Brain microvascular endothelial cell (primary cell): ENCODE measurements at regions not wholly inside any gene's neighbourhood (a gene's known extent, or its start where the extent isn't known, plus 50 kb on each side); places are given as distances from the start of the nearest gene placed in this dataset.

Source experiments
- DNase-seq: peaks from one replicate; pipeline ENCODE4 v3.0.0-alpha.2; 2020
- H3K27ac ChIP-seq: fragments of 250-450 bp; sonication (Bioruptor Pico); 2 replicates; pipeline ENCODE4 v1.5.1; 2020; ENCODE audit warnings: mild to moderate bottlenecking, moderate library complexity
- H3K27me3 ChIP-seq: fragments of 250-450 bp; sonication (Bioruptor Pico); replicated peaks from 2 replicates; pipeline ENCODE4 v1.5.1; 2020; ENCODE audit warnings: mild to moderate bottlenecking
- H3K36me3 ChIP-seq: fragments of 250-450 bp; sonication (Bioruptor Pico); replicated peaks from 2 replicates; pipeline ENCODE4 v1.5.1; 2020; ENCODE audit warnings: mild to moderate bottlenecking
- H3K4me3 ChIP-seq: 2 replicates; pipeline ENCODE4 v1.5.1; 2011; ENCODE audit warnings: low read depth, mild to moderate bottlenecking, control low read depth, low read length, moderate library complexity
- in situ Hi-C: cut with HindIII; loops from 2 replicates; pipeline ENCODE4 v1.10.0; 2017; ENCODE audit warnings: low sequenced_read_pairs, low pct_ligation_motif_present
- TF ChIP-seq, protein P1 (sequence below): IDR thresholded peaks from 2 replicates; pipeline ENCODE4 v1.5.1; 2011; ENCODE audit warnings: low read depth, mild to moderate bottlenecking, moderate library complexity, low read length, control low read depth, inconsistent platforms; ENCODE audit errors: missing control alignments

- Histone ChIP-seq H3K36me3 (no peaks in the 10 kb centered on the region), H3K27me3 (no peaks in the 10 kb centered on the region), H3K4me3 (no peak overlapping the region), H3K27ac (no peak overlapping the region)
- TF ChIP-seq, protein P1, sequence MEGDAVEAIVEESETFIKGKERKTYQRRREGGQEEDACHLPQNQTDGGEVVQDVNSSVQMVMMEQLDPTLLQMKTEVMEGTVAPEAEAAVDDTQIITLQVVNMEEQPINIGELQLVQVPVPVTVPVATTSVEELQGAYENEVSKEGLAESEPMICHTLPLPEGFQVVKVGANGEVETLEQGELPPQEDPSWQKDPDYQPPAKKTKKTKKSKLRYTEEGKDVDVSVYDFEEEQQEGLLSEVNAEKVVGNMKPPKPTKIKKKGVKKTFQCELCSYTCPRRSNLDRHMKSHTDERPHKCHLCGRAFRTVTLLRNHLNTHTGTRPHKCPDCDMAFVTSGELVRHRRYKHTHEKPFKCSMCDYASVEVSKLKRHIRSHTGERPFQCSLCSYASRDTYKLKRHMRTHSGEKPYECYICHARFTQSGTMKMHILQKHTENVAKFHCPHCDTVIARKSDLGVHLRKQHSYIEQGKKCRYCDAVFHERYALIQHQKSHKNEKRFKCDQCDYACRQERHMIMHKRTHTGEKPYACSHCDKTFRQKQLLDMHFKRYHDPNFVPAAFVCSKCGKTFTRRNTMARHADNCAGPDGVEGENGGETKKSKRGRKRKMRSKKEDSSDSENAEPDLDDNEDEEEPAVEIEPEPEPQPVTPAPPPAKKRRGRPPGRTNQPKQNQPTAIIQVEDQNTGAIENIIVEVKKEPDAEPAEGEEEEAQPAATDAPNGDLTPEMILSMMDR: no peak
- in situ Hi-C loops: no loop called here
- no peak for DNase-seq
Measured at GRCh38 chr18:6575908-6576307, 153.6 kb upstream of the ARHGAP28 start.

DNA sequence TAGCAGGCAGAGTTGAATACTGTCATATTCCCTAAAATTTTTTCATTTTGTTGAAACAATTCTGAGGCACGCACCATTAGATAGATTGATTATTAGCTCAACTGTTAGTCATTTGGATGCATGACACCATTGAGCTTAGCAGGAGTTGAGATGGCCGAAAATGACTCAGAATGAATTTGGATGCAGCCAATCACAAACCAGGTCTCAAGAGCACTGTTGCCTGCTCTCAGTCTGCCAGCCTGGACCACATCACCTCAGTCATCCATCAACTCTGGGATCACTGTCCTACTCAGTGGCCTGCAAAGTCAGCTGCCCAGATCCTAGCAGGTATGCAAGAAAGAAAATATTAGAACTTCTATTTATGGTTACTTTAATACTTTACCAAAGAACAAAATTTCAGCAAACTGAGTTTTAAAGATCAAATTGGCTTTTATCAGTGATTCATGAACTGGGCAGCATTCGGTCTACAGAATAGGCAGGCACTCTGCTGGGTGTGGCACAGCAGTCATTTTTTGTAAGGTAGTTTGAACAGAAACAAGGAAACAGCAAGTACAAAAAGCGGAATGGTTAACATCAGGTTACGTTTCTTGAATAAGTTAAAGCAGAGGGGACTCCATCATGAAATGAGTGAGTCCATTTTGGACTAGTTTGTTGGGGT lies 152.7 kb upstream of the ARHGAP28 start:
- in situ Hi-C loops: no loop called here
- TF ChIP-seq, protein P1: no peak

GRCh38 chr18:6578686-6579085 lies 150.8 kb upstream of the ARHGAP28 start:
- in situ Hi-C loops: no loop called here
- no peaks in the 10 kb centered on the region for H3K36me3 ChIP-seq
- DNase-seq: no peak
- H3K27ac ChIP-seq: no peak overlapping the region
- H3K4me3 ChIP-seq: no peak overlapping the region
- H3K27me3 ChIP-seq: no peaks in the 10 kb centered on the region
- TF ChIP-seq, protein P1: no peak

More for the DNA sequence above, 152.7 kb upstream of the ARHGAP28 start:
- Histone ChIP-seq H3K4me3 (no peak overlapping the region), H3K27ac (no peak overlapping the region), H3K27me3 (no peaks in the 10 kb centered on the region), H3K36me3 (no peaks in the 10 kb centered on the region)
- DNase-seq: no peak

DNA sequence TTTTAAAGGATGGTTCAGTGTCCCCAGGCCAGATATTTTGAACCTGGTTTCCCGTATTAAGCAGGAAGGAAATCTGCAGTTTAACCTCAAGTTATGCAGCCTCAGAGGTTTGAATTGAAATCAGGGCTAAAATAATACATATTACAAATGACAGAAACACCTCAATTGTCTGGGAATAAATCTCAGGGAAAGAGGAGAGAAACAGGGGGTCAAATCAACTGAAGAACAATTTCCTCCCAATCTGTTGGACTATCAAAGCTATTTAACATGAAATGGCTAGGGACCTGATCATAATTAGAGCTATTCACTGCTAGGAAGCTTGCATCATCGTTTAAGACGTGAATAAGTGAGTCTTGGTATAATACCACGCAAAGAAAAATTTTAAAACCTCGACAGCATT lies 150.0 kb upstream of the ARHGAP28 start:
- Histone ChIP-seq H3K36me3 (no peaks in the 10 kb centered on the region), H3K27ac (no peak overlapping the region), H3K4me3 (no peak overlapping the region), H3K27me3 (no peaks in the 10 kb centered on the region)
- TF ChIP-seq, protein P1: no peak
- DNase-seq: no peak
- in situ Hi-C loops: no loop called here

DNA sequence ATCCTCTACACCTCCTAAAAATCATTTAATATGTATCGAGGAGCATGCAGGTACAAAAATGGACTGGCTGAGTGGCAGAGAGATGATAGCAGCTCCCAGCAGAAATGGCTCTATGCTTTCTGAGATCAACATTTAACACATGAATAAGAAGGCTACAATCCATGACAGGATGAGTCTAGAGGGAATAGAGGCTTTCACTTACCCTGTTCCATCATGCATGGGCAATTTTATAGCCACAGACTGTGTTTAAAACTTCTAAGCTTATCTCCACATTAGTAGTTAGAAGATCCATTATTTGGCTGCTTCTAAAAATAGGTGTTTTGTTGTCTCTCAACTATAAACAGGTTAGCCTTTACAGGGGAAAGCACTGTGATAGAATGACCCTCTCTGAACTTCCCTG lies 149.1 kb upstream of the ARHGAP28 start:
- TF ChIP-seq, protein P1: no peak
- no peak overlapping the region for H3K4me3 ChIP-seq
- DNase-seq: no peak
- no peaks in the 10 kb centered on the region for H3K36me3 ChIP-seq
- H3K27ac ChIP-seq: no peak overlapping the region
- H3K27me3 ChIP-seq: no peaks in the 10 kb centered on the region
- in situ Hi-C loops: no loop called here

- in situ Hi-C loops: no loop called here
- TF ChIP-seq, protein P1: no peak
- Histone ChIP-seq H3K4me3 (no peak overlapping the region), H3K27me3 (no peaks in the 10 kb centered on the region), H3K27ac (no peak overlapping the region), H3K36me3 (no peaks in the 10 kb centered on the region)
- DNase-seq: no peak
Measured at GRCh38 chr18:6589923-6590322, 139.6 kb upstream of the ARHGAP28 start.
